Heart left ventricle (tissue), 16 donors: ENCODE measurements at regions not wholly inside any gene's neighbourhood (a gene's known extent, or its start where the extent isn't known, plus 50 kb on each side); places are given as distances from the start of the nearest gene placed in this dataset.

ENCODE experiments used
- ATAC-seq, 4 donors: fragments of 200-7000 bp; cut with Tn5 transposase; one replicate each; pipeline ENCODE4 v1.9.1; 2020 to 2022; ENCODE audit warnings: moderate library complexity in 4 of 4, mild to moderate bottlenecking in 3 of 4, moderate number of reproducible peaks in 1 of 4
- DNase-seq, 5 donors: peaks; one replicate each; pipeline ENCODE4 v3.0.0-alpha.2; 2020
- H3K27ac ChIP-seq, 12 donors: fragments of 200-600 bp; sonication (generic) in 4 of 12; one replicate each; pipeline versions ENCODE4 v1.5.0 to v1.8.0; 2016 to 2022; ENCODE audit warnings: mild to moderate bottlenecking in 2 of 12
- H3K27me3 ChIP-seq, 9 donors: fragments of 200-600 bp; sonication (generic) in 2 of 9; one replicate each; pipeline versions ENCODE4 v1.5.1 to v1.8.0; 2016 to 2022; ENCODE audit warnings: mild to moderate bottlenecking in 3 of 9
- H3K36me3 ChIP-seq, 9 donors: fragments of 200-600 bp; sonication (generic) in 2 of 9; one replicate each; pipeline versions ENCODE4 v1.5.0 to v1.8.0; 2018 to 2022; ENCODE audit warnings: mild to moderate bottlenecking in 2 of 9
- H3K4me1 ChIP-seq, 12 donors: fragments of 200-600 bp; sonication (generic) in 4 of 12; one replicate each; pipeline versions ENCODE4 v1.5.0 to v1.8.0; 2016 to 2022; ENCODE audit warnings: mild to moderate bottlenecking in 3 of 12
- H3K4me3 ChIP-seq, 12 donors: fragments of 200-600 bp; sonication (generic) in 4 of 12; one replicate each; pipeline versions ENCODE4 v1.5.0 to v1.8.0; 2017 to 2022; ENCODE audit warnings: mild to moderate bottlenecking in 9 of 12, moderate library complexity in 4 of 12
- H3K9me3 ChIP-seq, 12 donors: fragments of 200-600 bp; sonication (generic) in 4 of 12; one replicate each; pipeline versions ENCODE4 v1.5.0 to v1.8.0; 2016 to 2022; ENCODE audit warnings: mild to moderate bottlenecking in 1 of 12
- CTCF ChIP-seq, 12 donors: fragments of 200-600 bp; sonication (generic) in 4 of 12; IDR thresholded peaks; one replicate each; pipeline versions ENCODE4 v1.5.0 to v1.8.0; 2018 to 2022; ENCODE audit warnings: antibody characterized with exemption in 12 of 12, mild to moderate bottlenecking in 5 of 12
- POLR2A ChIP-seq, 2 donors: fragments of 450-650 bp; IDR thresholded peaks; one replicate each; pipeline ENCODE4 v1.6.1; 2017; ENCODE audit warnings: antibody characterized with exemption in 2 of 2, mild to moderate bottlenecking in 2 of 2, moderate library complexity in 2 of 2
- WGBS, 4 donors: extraction: QIAGEN DNeasy Blood & Tissue Kit in 2 of 4; methylation state at CpG; one replicate each; pipeline versions ENCODE4 v1.1.5 to v1.1.7; 2013 to 2018; 5-methylcytosine and 5-hydroxymethylcytosine counted together
- intact Hi-C, 10 donors: fragments of 100-400 bp; cut with DNase I; formaldehyde crosslinking; loops; one replicate each; pipeline versions ENCODE4 v1.11.1 to v1.14.2; 2022
- donor health status: ischemic (EF 13 %, LVEDD 7.1; RV severe dilation, severe dysfunction).
- donor health status: healthy with polysubstance abuse.
- donor health status: DM: no; HTN: yes; CAD: no.
- donor health status: DM: no; HTN: no; CAD: no.
- donor health status: ischemic (EF 25% LVEDD 6.9; RV normal size, moderate dysfunction).
- donor health status: ischemic (EF 25% LVEDD 5.7; RV mildly dilated, moderate dysfunction).
- donor health status: healthy.
- donor health status: DM: yes; HTN: yes; CAD: no.
- donor health status: ischemic (EF 35%, LVEDD 5.7; RV mildly dilated, moderate dysfunction).
- donor health status: nonischemic (EF 11% LVEDD 7.7; RV severe dilation, severe dysfunction).
- donor health status: DM: yes; HTN: yes; CAD: no.
- donor health status: PGD.
- donor health status: ischemic (EF 29% LVEDD 5.4; RV normal size, mild dysfunction).
- donor health status: nonischemic (EF 23%, LVEDD 6.1; RV moderate dilation, normal function).

GRCh38 chr13:33626407-33626806 lies 191.5 kb upstream of the RFC3 start:
- no peak for DNase-seq
- no peaks in the 10 kb centered on the region for H3K36me3 ChIP-seq
- no peak overlapping the region for H3K27ac ChIP-seq
- H3K27me3 ChIP-seq = no peaks in the 10 kb centered on the region
- no peak for ATAC-seq
- no peak overlapping the region for H3K4me3 ChIP-seq
- no peaks in the 10 kb centered on the region for H3K9me3 ChIP-seq
- H3K4me1 ChIP-seq = peaks cover 0 to 6% (median 0%) of the 10 kb centered on the region in 12 donors
- TF ChIP-seq POLR2A (IDR thresholded peaks at IDR 0.05) (no peak), CTCF (IDR thresholded peaks at IDR 0.05) (no peak)
- intact Hi-C loops = no loop called here

DNA sequence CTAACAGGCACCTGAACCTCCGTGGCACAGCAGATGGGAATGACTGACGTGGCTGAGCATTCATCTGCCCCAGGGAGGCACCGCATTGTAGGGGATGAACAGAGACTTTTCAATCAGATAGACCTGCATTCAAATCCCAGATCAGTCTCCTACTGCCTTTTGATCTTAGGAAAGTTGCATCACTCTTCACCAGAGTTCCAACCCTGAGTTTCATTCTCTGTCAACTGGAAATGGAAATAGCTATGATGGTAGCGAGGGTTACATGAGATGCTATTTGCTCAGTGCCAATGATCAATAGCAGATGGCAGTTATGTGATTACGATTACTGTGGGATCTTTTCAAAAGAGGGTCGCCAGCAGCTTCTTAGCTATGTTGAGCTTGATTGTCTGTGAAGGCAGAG lies 189.3 kb upstream of the RFC3 start:
- TF ChIP-seq CTCF (IDR thresholded peaks at IDR 0.05) = no peak
- no peak for TF ChIP-seq POLR2A (IDR thresholded peaks at IDR 0.05)
- Histone ChIP-seq H3K4me3 (no peak overlapping the region), H3K9me3 (no peaks in the 10 kb centered on the region), H3K27ac (no peak overlapping the region), H3K27me3 (no peaks in the 10 kb centered on the region), H3K36me3 (no peaks in the 10 kb centered on the region), H3K4me1 (peaks cover 0 to 6% (median 0%) of the 10 kb centered on the region in 12 donors)
- ATAC-seq (no peak), DNase-seq (no peak)
- 95 to 96% (median 95%) methylated on average over 6 of the region's 6 CpGs for WGBS, 4 donors
- intact Hi-C loops = no loop called here

DNA sequence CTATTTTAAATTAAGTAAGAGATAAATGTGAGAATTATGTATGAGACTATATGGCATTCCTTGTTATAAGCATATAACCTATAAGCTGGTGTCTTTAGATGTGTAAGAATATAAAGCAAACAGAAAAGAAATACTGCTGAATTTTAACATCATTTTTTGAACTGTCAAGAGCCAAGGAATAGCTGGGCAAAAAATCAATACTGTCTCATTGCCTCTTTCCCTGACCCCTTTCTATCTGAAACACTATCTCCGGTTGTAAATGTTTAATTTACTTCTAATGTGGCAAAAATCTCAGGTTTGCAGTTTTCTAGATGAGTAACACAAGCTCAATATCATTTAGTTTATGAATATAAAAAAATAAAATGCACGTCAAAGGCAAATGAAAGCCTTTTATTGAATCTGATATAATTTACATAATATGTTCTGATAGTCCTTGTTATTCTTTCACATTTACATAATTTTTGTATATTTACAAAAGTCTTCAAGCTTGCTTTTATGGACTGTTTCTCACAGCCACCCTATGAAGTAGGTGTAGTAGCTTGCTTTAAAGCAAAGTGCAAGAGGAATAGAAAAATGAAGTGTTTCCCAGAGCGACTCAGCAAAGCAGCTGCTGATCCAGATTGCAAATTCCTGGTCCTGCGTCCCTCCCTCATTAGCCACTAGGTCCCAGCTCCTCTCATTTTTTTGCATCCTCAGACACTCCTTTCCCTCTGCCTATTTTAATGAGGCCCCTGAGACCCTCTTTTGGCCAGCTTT lies 188.2 kb upstream of the RFC3 start:
- Histone ChIP-seq H3K4me3 (no peak overlapping the region), H3K9me3 (no peaks in the 10 kb centered on the region), H3K27me3 (no peaks in the 10 kb centered on the region), H3K4me1 (peaks cover 0 to 9% (median 0%) of the 10 kb centered on the region in 12 donors), H3K27ac (no peak overlapping the region), H3K36me3 (no peaks in the 10 kb centered on the region)
- intact Hi-C loops = loop anchor here in 2 of 10 donors (10.0 kb wide), 1 partner anchor 95 kb away; no protein-coding TSS in a partner anchor
- ATAC-seq (no peak), DNase-seq (no peak)
- WGBS, 4 donors = 75 to 84% (median 80%) methylated on average over 4 of the region's 4 CpGs
- TF ChIP-seq POLR2A (IDR thresholded peaks at IDR 0.05) (no peak), CTCF (IDR thresholded peaks at IDR 0.05) (no peak)

- no peaks in the 10 kb centered on the region for H3K36me3 ChIP-seq
- H3K27ac ChIP-seq = peak overlapping the region in 5 of 12 donors; percentile 25 to 64 (median 46)
- no peak for ATAC-seq
Observed at GRCh38 chr13:33633701-33634545, 184.0 kb upstream of the RFC3 start.

More at GRCh38 chr13:33633701-33634545, 184.0 kb upstream of the RFC3 start:
- no peak for DNase-seq
- intact Hi-C loops = loop anchor here in 2 of 10 donors (10.0 kb wide), 1 partner anchor 91 kb away; no protein-coding TSS in a partner anchor
- Histone ChIP-seq H3K4me1 (peaks cover 0 to 29% (median 2%) of the 10 kb centered on the region in 12 donors), H3K4me3 (peak overlapping the region in 1 of 12 donors; percentile 3), H3K9me3 (no peaks in the 10 kb centered on the region), H3K27me3 (no peaks in the 10 kb centered on the region)
- WGBS, 4 donors = 81 to 85% (median 83%) methylated on average over 3 of the region's 3 CpGs
- no peak for TF ChIP-seq CTCF (IDR thresholded peaks at IDR 0.05)
- no peak for TF ChIP-seq POLR2A (IDR thresholded peaks at IDR 0.05)
